Skeletal muscle cell (primary cell): ENCODE measurements at regions not wholly inside any gene's neighbourhood (a gene's known extent, or its start where the extent isn't known, plus 50 kb on each side); places are given as distances from the start of the nearest gene placed in this dataset.

Experiments used
- DNase-seq: peaks from one replicate; pipeline ENCODE4 v3.0.0-alpha.2; 2010; ENCODE audit warnings: low read depth
- H3K4me3 ChIP-seq: 2 replicates; pipeline ENCODE4 v1.5.1; 2011; ENCODE audit warnings: low read depth, mild to moderate bottlenecking, control low read depth, low read length, moderate library complexity

GRCh38 chr3:145815707-145816413 is 345.1 kb downstream of the PLOD2 start:
- no peak overlapping the region for H3K4me3 ChIP-seq
- DNase-seq = no peak

- no peak overlapping the region for H3K4me3 ChIP-seq
- DNase-seq = no peak
Measured at GRCh38 chr3:145817870-145818483, 343.0 kb downstream of the PLOD2 start.

GRCh38 chr3:145820170-145820569 is 340.8 kb downstream of the PLOD2 start:
- DNase-seq = no peak

GRCh38 chr3:145842294-145842902 is 318.6 kb downstream of the PLOD2 start:
- DNase-seq = no peak
- no peak overlapping the region for H3K4me3 ChIP-seq

More at GRCh38 chr3:145820170-145820569, 340.8 kb downstream of the PLOD2 start:
- no peak overlapping the region for H3K4me3 ChIP-seq

GRCh38 chr3:145843561-145843960 is 317.4 kb downstream of the PLOD2 start:
- no peak for DNase-seq
- no peak overlapping the region for H3K4me3 ChIP-seq

- H3K4me3 ChIP-seq = no peak overlapping the region
- no peak for DNase-seq
Measured at GRCh38 chr3:145849115-145849514, 311.9 kb downstream of the PLOD2 start.

GRCh38 chr3:145854499-145854898 is 306.5 kb downstream of the PLOD2 start:
- H3K4me3 ChIP-seq = no peak overlapping the region
- no peak for DNase-seq

GRCh38 chr3:145857956-145858355 is 303.0 kb downstream of the PLOD2 start:
- no peak overlapping the region for H3K4me3 ChIP-seq
- DNase-seq = no peak

GRCh38 chr3:145864336-145864735 is 296.6 kb downstream of the PLOD2 start:
- DNase-seq = no peak
- no peak overlapping the region for H3K4me3 ChIP-seq

GRCh38 chr3:145865399-145866018 is 295.5 kb downstream of the PLOD2 start:
- no peak overlapping the region for H3K4me3 ChIP-seq
- no peak for DNase-seq

- no peak for DNase-seq
- no peak overlapping the region for H3K4me3 ChIP-seq
Measured at GRCh38 chr3:145869958-145870357, 291.0 kb downstream of the PLOD2 start.

GRCh38 chr3:145882436-145882835 is 278.5 kb downstream of the PLOD2 start:
- no peak for DNase-seq

GRCh38 chr3:145889730-145890129 is 271.3 kb downstream of the PLOD2 start:
- no peak overlapping the region for H3K4me3 ChIP-seq
- no peak for DNase-seq

More at GRCh38 chr3:145882436-145882835, 278.5 kb downstream of the PLOD2 start:
- no peak overlapping the region for H3K4me3 ChIP-seq

- no peak for DNase-seq
- no peak overlapping the region for H3K4me3 ChIP-seq
Measured at GRCh38 chr3:145892869-145893268, 268.1 kb downstream of the PLOD2 start.

GRCh38 chr3:145893331-145893730 is 267.7 kb downstream of the PLOD2 start:
- no peak overlapping the region for H3K4me3 ChIP-seq
- DNase-seq = no peak

- no peak overlapping the region for H3K4me3 ChIP-seq
- DNase-seq = no peak
Measured at GRCh38 chr3:145898487-145898886, 262.5 kb downstream of the PLOD2 start.

- no peak overlapping the region for H3K4me3 ChIP-seq
- no peak for DNase-seq
Measured at GRCh38 chr3:145899241-145899640, 261.7 kb downstream of the PLOD2 start.

GRCh38 chr3:145900056-145900829 is 260.7 kb downstream of the PLOD2 start:
- no peak overlapping the region for H3K4me3 ChIP-seq
- no peak for DNase-seq

- DNase-seq = no peak
- no peak overlapping the region for H3K4me3 ChIP-seq
Measured at GRCh38 chr3:145902166-145902565, 258.8 kb downstream of the PLOD2 start.
